Naive B cell (primary cell): ENCODE measurements at regions not wholly inside any gene's neighbourhood (a gene's known extent, or its start where the extent isn't known, plus 50 kb on each side); places are given as distances from the start of the nearest gene placed in this dataset.

Source experiments
- ATAC-seq, 2 donors: fragments of 150-1000 bp; cut with Tn5 transposase; 2 replicates each; pipeline ENCODE4 v1.10.0; 2021; ENCODE audit warnings: low read depth in 2 of 2, mild to moderate bottlenecking in 2 of 2, moderate library complexity in 2 of 2
- DNase-seq: peaks from one replicate; pipeline ENCODE4 v3.0.0; 2022
- H3K27ac Mint-ChIP-seq, 6 donors: one replicate each; pipeline ENCODE4 v1.8.0; 2020 to 2022; ENCODE audit warnings: mild to moderate bottlenecking in 6 of 6, mixed read lengths in 6 of 6, moderate library complexity in 5 of 6, inconsistent platforms in 2 of 6
- H3K27me3 Mint-ChIP-seq, 3 donors: one replicate each; pipeline ENCODE4 v1.8.0; 2021 to 2022; ENCODE audit warnings: mixed read lengths in 3 of 3, mild to moderate bottlenecking in 1 of 3
- H3K36me3 Mint-ChIP-seq, 2 donors: one replicate each; pipeline ENCODE4 v1.8.0; 2020 to 2022; ENCODE audit warnings: mixed read lengths in 2 of 2, inconsistent platforms in 1 of 2, mild to moderate bottlenecking in 1 of 2
- H3K4me1 Mint-ChIP-seq, 3 donors: one replicate each; pipeline ENCODE4 v1.8.0; 2020 to 2022; ENCODE audit warnings: mixed read lengths in 3 of 3, inconsistent platforms in 1 of 3, mild to moderate bottlenecking in 1 of 3, moderate library complexity in 1 of 3
- H3K4me3 Mint-ChIP-seq, 8 donors: one replicate each; pipeline ENCODE4 v1.8.0; 2020 to 2022; ENCODE audit warnings: mild to moderate bottlenecking in 8 of 8, mixed read lengths in 8 of 8, moderate library complexity in 8 of 8, inconsistent platforms in 2 of 8
- H3K9me3 Mint-ChIP-seq, 7 donors: one replicate each; pipeline ENCODE4 v1.8.0; 2020 to 2022; ENCODE audit warnings: mixed read lengths in 7 of 7, mild to moderate bottlenecking in 5 of 7, inconsistent platforms in 2 of 7, moderate library complexity in 1 of 7

DNA sequence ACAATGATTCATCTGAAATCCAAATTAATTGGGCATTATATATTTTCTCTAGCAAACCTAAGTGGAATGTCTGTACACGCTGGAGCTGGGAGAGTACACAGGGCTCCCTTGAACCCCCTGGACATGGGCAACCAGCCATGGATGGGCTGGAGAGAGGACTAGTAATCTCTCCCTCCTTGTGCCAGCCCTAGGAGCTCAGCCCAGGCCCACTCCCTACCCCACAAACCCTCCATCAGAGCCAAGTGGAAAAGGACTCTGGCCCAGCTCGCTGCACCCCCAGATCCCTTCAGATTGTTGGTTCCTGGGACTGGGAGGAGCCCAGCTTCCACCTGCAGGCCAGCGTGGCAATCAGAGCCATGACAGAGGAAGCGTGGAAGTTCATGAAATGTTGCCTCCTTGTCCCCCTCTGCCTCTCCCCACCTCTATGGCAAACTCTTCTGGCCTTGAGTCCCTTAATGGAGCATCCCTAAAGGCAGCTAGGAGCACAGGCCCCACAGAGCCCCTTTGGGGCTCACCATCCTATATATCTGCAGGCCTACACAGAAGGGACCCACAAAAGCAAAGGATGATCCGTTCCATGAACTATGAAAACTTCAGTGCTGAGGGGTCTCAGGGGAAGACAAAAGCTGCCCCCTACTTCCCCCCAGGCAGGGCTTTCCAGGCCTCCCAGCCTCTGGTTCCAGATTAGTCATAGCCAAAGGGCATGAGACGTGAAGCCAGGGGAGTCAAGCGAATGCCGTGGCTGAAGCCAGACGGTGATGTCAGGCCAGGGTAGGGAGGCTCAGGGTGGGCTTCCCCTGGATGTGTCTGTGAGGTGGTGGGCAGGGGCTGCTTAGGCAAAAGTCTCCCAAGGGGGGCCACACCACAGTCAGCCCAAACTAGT lies 126.4 kb upstream of the MAFB start:
- DNase-seq (no peak), ATAC-seq (no peak)
- Mint-ChIP-seq H3K27me3 (peaks cover 0 to 4% (median 0%) of the 10 kb centered on the region in 3 donors), H3K27ac (no peak overlapping the region), H3K4me3 (no peak overlapping the region), H3K9me3 (peaks cover 0 to 6% (median 0%) of the 10 kb centered on the region in 7 donors), H3K4me1 (no peaks in the 10 kb centered on the region), H3K36me3 (no peaks in the 10 kb centered on the region)

DNA sequence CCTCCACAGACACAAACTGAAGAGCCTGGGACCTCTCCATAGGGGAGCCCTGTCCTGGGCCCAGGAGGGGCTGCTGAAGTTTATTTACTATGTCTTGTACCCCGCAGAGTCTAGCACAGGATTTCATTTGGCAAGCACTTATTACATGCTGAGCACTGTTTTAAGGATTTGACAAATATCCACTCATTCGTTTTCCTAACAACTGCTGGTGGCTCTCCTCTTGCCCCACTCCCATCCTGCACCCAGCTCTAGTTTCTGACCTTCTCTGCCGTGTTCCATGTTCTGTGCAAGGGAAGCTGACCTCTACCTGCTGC lies 127.0 kb upstream of the MAFB start:
- H3K27ac Mint-ChIP-seq: no peak overlapping the region
- H3K4me1 Mint-ChIP-seq: no peaks in the 10 kb centered on the region
- H3K9me3 Mint-ChIP-seq: peaks cover 0 to 6% (median 3%) of the 10 kb centered on the region in 7 donors
- H3K36me3 Mint-ChIP-seq: no peaks in the 10 kb centered on the region
- H3K4me3 Mint-ChIP-seq: no peak overlapping the region
- ATAC-seq: no peak
- peaks cover 0 to 4% (median 0%) of the 10 kb centered on the region in 3 donors for H3K27me3 Mint-ChIP-seq
- no peak for DNase-seq

DNA sequence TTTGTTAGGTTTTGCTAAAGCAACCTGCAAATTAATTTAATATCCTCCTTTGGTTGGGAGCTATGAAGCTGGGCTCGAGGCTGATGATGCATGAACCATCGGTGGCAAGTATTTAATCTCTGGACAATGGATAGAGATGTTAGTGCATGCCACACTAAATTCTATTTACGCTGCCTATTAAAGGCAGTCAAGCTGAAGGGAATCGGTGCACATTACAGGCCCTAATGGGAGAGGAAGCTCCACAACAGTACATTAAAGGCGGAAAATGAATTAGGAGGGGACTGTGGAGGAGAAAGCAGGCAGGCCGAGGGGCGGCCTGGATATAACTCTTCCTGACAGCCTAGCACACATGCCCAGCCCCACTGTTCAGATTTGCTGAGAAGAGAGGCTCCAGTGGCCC lies 132.4 kb upstream of the MAFB start:
- Mint-ChIP-seq H3K4me1 (no peaks in the 10 kb centered on the region), H3K27me3 (peaks cover 4 to 27% (median 21%) of the 10 kb centered on the region in 3 donors), H3K9me3 (peaks cover 5 to 21% (median 8%) of the 10 kb centered on the region in 7 donors), H3K36me3 (peaks cover 0 to 3% of the 10 kb centered on the region in 2 donors), H3K27ac (no peak overlapping the region), H3K4me3 (no peak overlapping the region)
- ATAC-seq (no peak), DNase-seq (no peak)

DNA sequence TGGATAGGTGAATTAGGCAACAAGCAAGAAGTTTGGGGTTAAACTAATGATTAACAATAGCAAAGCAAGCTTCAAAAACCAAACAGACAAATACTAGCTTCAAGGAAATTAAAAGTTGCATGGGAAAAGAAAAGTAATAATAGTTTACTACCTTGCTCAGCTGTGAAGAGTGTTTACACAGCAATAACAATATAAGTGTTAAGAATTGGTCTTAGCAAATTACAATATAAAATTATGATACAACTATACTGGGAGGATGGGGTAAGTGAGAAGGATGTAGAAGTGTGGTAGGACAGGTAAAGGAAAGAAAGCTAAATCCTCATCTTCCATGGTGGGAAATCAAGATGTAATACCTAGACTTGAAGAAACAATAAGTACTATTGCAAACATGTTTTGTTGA lies 137.7 kb upstream of the MAFB start:
- DNase-seq: no peak

DNA sequence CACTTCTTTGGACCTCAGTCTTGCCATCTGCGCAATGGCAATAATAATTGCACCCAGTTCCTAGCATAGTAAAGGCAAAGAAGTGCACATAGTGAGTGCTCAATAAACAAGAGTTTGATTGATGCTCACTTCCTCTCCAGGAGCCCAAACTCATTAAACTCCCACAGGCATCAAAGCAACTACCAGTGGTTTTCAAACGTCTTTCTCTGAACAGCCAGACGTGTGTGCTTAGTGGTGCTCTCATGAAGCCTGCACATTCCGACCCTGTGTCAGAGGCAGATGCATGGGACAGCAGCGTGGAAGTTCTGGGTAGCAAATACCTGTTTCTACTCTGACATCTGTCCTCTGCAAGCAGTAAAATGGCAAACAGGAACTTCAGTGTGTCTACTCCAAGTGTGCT lies 146.3 kb upstream of the MAFB start:
- peaks cover 0 to 14% of the 10 kb centered on the region in 2 donors for H3K36me3 Mint-ChIP-seq
- peaks cover 4 to 23% (median 13%) of the 10 kb centered on the region in 7 donors for H3K9me3 Mint-ChIP-seq
- no peaks in the 10 kb centered on the region for H3K4me1 Mint-ChIP-seq
- peaks cover 10 to 27% (median 22%) of the 10 kb centered on the region in 3 donors for H3K27me3 Mint-ChIP-seq
- ATAC-seq (no peak), DNase-seq (no peak)
- no peak overlapping the region for H3K4me3 Mint-ChIP-seq
- peak overlapping the region in 1 of 6 donors; percentile 11 for H3K27ac Mint-ChIP-seq

More for the DNA sequence above, 137.7 kb upstream of the MAFB start:
- Mint-ChIP-seq H3K4me3 (no peak overlapping the region), H3K36me3 (peaks cover 0 to 3% of the 10 kb centered on the region in 2 donors), H3K9me3 (peaks cover 3 to 21% (median 6%) of the 10 kb centered on the region in 7 donors), H3K27me3 (peaks cover 4 to 31% (median 21%) of the 10 kb centered on the region in 3 donors), H3K4me1 (no peaks in the 10 kb centered on the region), H3K27ac (no peak overlapping the region)
- ATAC-seq: no peak

DNA sequence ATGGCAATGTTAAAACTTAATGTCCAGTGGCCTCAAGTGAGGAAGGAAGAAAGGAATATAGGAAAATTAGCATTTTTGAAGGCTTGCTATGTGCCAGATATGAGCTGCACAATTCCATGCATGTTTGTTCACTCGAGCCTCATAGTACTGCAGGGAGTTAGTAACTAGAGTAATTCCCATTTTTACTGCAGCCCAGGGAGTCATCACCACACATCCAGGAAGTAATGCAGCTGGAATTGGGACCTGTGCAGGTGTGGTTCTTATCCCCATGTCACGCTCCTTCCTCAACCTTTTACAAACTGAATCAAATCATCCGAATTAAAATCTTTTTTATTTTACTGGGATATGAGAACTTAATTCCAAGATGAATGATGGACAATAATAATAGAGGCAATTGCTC lies 149.5 kb upstream of the MAFB start:
- Mint-ChIP-seq H3K4me3 (no peak overlapping the region), H3K27ac (no peak overlapping the region), H3K9me3 (peaks cover 4 to 27% (median 13%) of the 10 kb centered on the region in 7 donors), H3K4me1 (no peaks in the 10 kb centered on the region), H3K36me3 (peaks cover 0 to 17% of the 10 kb centered on the region in 2 donors), H3K27me3 (peaks cover 19 to 36% (median 26%) of the 10 kb centered on the region in 3 donors)
- DNase-seq (no peak), ATAC-seq (no peak)

DNA sequence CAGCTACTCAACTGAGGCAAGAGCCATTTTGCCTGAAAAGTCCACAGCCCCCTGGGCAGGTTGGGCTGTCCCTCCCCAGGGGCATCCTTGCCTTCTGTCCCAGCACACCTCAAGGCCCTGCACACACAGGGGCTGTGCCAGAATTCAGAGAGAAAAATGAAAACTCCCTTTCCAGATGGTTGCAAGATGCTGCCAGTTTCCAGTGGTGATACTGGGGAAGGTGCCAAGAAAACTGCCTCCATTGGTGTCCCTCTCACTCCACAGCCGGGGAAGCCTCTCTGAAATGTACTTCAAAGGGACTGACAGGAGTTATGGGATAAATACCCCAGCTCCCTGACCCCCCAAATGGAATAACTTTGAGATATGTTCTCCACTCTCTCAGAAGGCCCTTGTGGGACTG lies 154.2 kb upstream of the MAFB start:
- peaks cover 9 to 17% (median 15%) of the 10 kb centered on the region in 3 donors for H3K27me3 Mint-ChIP-seq
- no peak for DNase-seq

DNA sequence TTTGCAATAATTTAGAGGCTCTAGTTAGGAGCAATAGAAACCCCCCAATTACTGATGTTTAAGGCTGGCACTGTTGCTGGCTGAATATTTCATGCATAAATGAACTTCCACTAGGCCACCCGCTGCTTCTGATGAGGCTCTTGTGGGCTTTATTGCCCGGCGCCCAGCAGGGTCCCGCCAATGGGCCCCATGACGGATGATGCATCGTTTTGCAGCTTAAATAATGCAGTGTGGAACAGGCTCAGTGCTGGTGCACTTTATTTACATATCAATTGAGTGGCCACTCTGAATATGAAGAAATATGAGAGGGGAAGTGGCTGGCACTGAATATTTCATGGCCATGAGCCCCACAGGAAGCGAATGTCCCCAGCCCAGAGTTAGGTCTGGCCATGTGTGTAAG lies 155.3 kb upstream of the MAFB start:
- Mint-ChIP-seq H3K4me3 (no peak overlapping the region), H3K4me1 (no peaks in the 10 kb centered on the region), H3K27ac (no peak overlapping the region), H3K9me3 (peaks cover 0 to 9% (median 0%) of the 10 kb centered on the region in 7 donors), H3K27me3 (peaks cover 9 to 17% (median 15%) of the 10 kb centered on the region in 3 donors), H3K36me3 (peaks cover 0 to 10% of the 10 kb centered on the region in 2 donors)
- DNase-seq (no peak), ATAC-seq (no peak)

More for the DNA sequence above, 154.2 kb upstream of the MAFB start:
- Mint-ChIP-seq H3K4me1 (no peaks in the 10 kb centered on the region), H3K4me3 (no peak overlapping the region), H3K36me3 (peaks cover 0 to 10% of the 10 kb centered on the region in 2 donors), H3K27ac (no peak overlapping the region), H3K9me3 (peaks cover 0 to 9% (median 0%) of the 10 kb centered on the region in 7 donors)
- ATAC-seq: no peak

DNA sequence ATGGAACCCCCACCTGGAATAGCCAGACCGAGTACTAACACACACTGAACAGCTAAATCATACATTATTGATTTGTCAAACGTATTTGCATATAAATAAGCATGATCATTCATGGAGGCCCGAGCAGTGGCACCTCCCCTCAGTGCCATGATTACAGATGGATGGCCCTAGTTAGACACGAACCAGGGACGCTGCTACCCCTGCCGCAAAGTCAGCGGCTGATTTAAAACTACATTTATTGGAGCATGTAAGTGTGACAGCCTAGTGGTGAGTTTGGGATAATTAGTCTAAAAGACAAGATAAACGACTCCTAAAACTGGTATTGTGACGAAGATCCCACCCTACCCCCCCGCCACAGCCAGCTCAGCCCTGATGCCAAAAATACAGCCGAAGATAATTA lies 159.1 kb upstream of the MAFB start:
- Mint-ChIP-seq H3K27me3 (no peaks in the 10 kb centered on the region), H3K4me1 (no peaks in the 10 kb centered on the region), H3K9me3 (no peaks in the 10 kb centered on the region), H3K36me3 (no peaks in the 10 kb centered on the region), H3K4me3 (no peak overlapping the region), H3K27ac (no peak overlapping the region)
- ATAC-seq: no peak
- no peak for DNase-seq

DNA sequence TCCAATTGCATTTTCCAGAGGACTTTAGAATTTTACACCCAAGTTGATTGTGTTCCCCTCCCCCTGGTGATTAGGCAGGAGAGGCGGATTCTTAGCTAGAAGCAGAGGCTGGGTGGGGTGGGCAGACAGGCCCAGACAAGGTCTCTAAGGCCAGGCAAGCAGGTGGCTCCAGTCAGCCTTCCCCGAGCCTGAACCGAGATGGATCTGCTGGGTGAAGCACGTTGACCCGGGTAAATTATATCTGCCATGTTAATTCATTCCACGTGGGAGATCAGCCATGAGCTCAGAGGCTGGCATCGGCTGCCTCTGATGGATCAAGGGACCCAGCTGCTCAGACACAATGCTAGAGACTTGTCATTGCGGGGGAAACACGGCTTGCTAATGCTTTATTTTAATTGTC lies 159.5 kb upstream of the MAFB start:
- DNase-seq (no peak), ATAC-seq (no peak)
- Mint-ChIP-seq H3K9me3 (no peaks in the 10 kb centered on the region), H3K4me3 (no peak overlapping the region), H3K4me1 (no peaks in the 10 kb centered on the region), H3K27me3 (no peaks in the 10 kb centered on the region), H3K36me3 (no peaks in the 10 kb centered on the region), H3K27ac (no peak overlapping the region)

DNA sequence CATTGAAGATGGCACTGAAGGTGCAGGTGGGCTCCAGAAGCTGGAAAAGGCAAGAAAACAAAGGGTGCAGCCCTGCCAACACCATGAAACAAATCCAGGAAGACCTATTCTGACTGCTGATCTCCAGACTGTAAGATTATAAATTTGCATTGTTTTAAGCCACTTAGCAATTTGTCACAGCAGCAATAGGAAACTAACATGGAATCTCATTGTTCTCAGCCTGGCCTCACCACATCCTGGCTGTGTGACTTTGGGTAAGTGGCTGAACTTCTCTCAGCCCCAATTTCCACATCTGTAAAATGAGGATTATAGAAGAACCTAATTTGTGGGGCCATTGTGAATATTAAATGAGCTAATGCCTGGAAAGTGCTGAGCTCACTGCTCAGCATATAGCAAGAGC lies 160.4 kb upstream of the MAFB start:
- no peak for ATAC-seq
- Mint-ChIP-seq H3K4me3 (no peak overlapping the region), H3K27me3 (no peaks in the 10 kb centered on the region), H3K4me1 (no peaks in the 10 kb centered on the region), H3K9me3 (no peaks in the 10 kb centered on the region), H3K36me3 (no peaks in the 10 kb centered on the region), H3K27ac (no peak overlapping the region)
- no peak for DNase-seq

DNA sequence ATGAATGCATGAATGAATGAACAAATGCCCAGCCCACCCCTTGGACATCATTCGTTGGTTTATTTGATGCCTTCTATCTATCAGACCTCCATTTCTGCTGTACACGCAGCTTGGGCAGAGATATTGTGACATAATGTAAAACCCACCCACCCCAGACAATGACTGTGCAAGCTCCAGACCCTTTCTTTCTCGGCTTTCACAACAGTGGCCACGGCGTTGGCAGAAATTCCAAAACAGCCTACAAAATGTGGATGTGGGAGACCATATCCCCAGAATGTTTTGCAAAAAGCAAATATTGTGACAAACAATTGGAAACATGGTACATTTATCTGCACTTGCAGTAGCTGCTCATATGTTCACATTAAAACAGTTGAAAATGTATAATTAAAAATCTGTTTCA lies 162.0 kb upstream of the MAFB start:
- no peaks in the 10 kb centered on the region for H3K4me1 Mint-ChIP-seq
- ATAC-seq (no peak), DNase-seq (no peak)
- H3K36me3 Mint-ChIP-seq: no peaks in the 10 kb centered on the region
- no peak overlapping the region for H3K4me3 Mint-ChIP-seq
- H3K27me3 Mint-ChIP-seq: no peaks in the 10 kb centered on the region
- H3K9me3 Mint-ChIP-seq: no peaks in the 10 kb centered on the region
- no peak overlapping the region for H3K27ac Mint-ChIP-seq

DNA sequence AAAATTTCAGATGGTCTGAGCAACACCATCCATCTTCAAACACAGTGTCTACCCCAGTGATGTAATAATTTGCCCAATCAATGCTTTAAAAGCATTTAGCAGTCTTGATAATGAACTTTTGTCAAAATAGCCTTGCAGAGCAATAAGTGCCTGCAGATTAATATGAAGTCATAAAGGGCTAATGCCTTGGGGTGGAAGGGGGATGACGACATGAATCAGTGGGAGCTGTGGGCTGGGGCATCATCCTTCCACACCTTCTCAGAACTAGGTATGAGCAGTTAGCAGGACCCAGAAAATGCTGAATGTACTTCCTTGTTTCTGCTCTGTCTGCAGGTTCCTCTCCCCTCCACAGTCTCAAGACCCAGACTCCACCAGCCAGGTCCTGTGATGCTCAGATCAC lies 166.2 kb upstream of the MAFB start:
- H3K27me3 Mint-ChIP-seq: no peaks in the 10 kb centered on the region
- DNase-seq: no peak
- no peaks in the 10 kb centered on the region for H3K4me1 Mint-ChIP-seq
- H3K9me3 Mint-ChIP-seq: no peaks in the 10 kb centered on the region
- no peak overlapping the region for H3K4me3 Mint-ChIP-seq
- no peak for ATAC-seq
- no peaks in the 10 kb centered on the region for H3K36me3 Mint-ChIP-seq
- H3K27ac Mint-ChIP-seq: peak overlapping the region in 1 of 6 donors; percentile 43

DNA sequence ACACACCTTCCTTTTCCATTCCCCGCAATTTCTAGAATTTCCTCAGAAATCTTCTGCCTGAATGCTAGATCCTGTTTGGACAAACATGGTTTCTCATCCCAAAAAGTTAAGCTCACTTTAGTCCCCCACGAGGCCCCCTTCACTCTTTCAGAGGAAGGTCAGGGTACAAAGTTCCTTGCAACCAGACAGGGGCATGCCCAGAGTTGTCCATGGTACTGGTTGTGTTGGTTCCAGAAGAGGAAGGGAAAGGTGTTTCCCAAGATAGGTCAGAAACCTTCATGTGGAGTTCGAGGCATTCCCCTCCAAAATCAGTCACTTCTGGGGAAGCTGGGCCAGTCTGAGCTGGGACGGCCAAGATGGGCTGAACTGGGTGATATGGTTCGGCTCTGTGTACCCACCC lies 167.6 kb upstream of the MAFB start:
- Mint-ChIP-seq H3K27ac (no peak overlapping the region), H3K36me3 (no peaks in the 10 kb centered on the region), H3K27me3 (no peaks in the 10 kb centered on the region), H3K9me3 (no peaks in the 10 kb centered on the region), H3K4me1 (no peaks in the 10 kb centered on the region), H3K4me3 (peak overlapping the region in 1 of 8 donors; percentile 48)
- no peak for DNase-seq
- no peak for ATAC-seq
